NCI-H2227 treated with DMSO at 0.1 percent for 48 hours (cell line): ENCODE measurements at regions not wholly inside any gene's neighbourhood (a gene's known extent, or its start where the extent isn't known, plus 50 kb on each side); places are given as distances from the start of the nearest gene placed in this dataset.

Experiments used
- DNase-seq: peaks from one replicate; lab custom pipeline; 2025; lab: John Stamatoyannopoulos, UW

- no peak for DNase-seq
Observed at GRCh38 chr9:106657926-106658325, 205.0 kb upstream of the ZNF462 start.

DNA sequence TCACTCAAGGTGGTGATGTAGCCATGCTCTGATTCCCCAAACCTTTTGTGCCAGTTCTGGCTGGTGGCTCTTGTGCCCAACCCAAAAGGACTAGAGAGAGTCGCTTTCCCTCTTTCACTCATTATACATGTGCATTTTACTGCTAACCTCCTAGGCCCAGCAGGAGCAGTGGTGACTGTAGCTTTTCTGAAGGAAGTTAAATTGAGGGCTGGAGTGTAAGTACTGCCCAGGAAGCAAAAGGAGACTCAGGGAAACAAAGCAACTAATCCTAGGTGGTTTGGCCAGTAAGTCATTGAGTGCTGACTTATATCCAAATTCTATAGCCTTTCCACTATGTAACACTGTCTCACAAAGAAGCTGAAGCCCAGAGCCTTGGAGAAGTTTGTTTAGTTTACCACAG is 194.4 kb upstream of the ZNF462 start:
- no peak for DNase-seq

- DNase-seq = no peak
Observed at GRCh38 chr9:106669835-106670234, 193.1 kb upstream of the ZNF462 start.

- DNase-seq = no peak
Observed at GRCh38 chr9:106670418-106670817, 192.5 kb upstream of the ZNF462 start.

DNA sequence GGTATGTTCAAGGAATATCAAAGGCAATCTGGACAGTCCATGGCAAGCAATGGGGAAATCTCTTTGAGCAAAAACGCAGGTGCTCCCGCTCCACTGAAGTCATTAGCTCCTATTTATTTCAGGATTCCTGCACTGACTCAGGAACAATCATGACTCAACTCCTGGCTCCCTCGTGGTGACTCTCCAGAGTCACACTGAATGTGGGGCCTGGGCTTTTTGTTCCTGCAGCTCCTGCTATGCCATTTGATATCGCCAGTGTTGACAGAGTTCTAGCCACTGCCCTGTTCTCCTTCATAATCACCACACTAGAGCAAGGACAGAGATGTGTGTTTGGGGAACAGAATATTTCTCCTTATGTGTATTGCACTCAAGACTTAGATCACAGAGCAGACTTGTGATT is 187.2 kb upstream of the ZNF462 start:
- no peak for DNase-seq

- no peak for DNase-seq
Observed at GRCh38 chr9:106677374-106677773, 185.6 kb upstream of the ZNF462 start.

DNA sequence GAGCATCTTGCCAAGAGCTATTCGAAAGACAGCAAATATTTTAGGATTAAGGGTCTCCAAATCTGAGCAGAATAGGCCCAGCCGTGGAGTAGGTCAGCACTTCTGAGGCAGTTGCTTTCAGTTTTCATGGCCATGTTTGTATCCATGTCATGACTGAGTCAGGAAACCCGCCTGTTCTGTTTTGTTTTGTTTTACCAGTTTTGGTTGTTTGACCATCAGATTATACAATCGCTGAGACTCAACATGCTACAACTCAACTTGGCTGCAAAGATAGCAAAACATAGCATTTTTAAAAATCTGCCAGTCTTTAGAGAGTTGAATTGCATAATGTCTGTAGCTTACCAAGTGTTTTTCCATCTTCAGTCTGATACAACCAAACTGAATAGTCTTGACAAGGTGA is 185.1 kb upstream of the ZNF462 start:
- no peak for DNase-seq

DNA sequence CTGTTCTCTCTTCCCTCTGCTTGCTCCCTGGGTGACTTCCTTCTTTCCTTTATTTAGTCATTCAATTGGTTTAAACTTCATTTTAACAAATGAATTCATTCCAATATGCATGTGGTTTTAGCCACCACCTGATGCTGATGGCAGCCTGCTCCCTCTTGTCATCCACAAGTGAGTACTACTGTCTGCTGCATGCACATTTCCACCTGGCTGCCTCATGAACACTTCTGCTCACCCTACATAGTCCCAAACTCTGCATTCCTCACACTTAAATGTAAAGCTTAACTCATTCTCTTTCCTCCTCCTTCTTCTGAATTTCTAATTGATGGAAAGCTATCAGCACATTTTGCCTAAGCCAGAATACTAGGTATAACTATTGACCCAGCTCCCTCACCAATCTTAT is 184.7 kb upstream of the ZNF462 start:
- DNase-seq = no peak

- no peak for DNase-seq
Observed at GRCh38 chr9:106682420-106682819, 180.5 kb upstream of the ZNF462 start.

- no peak for DNase-seq
Observed at GRCh38 chr9:106683454-106683853, 179.5 kb upstream of the ZNF462 start.

GRCh38 chr9:106684940-106685695 is 177.8 kb upstream of the ZNF462 start:
- no peak for DNase-seq

GRCh38 chr9:106689089-106689488 is 173.9 kb upstream of the ZNF462 start:
- no peak for DNase-seq

GRCh38 chr9:106691627-106692026 is 171.3 kb upstream of the ZNF462 start:
- DNase-seq = no peak

DNA sequence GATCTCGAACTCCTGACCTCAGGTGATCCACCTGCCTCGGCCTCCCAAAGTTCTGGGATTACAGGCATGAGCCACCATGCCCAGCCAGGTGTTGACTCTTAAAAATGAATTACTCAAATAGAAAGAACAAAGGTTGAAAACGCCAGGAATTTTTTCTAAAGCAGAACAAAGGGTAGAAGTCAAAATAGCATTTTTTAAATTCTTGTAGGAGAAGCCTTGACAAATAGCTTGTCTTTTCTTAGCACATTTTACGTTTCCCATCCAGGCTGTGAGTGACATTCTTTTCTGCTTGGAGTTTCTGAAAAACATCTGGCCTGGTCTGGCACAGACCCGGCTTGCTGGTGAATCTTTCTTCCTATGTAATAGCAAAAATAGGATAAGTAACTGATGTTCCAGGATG is 169.4 kb upstream of the ZNF462 start:
- DNase-seq = no peak

- DNase-seq = no peak
Observed at GRCh38 chr9:106696804-106697203, 166.2 kb upstream of the ZNF462 start.

DNA sequence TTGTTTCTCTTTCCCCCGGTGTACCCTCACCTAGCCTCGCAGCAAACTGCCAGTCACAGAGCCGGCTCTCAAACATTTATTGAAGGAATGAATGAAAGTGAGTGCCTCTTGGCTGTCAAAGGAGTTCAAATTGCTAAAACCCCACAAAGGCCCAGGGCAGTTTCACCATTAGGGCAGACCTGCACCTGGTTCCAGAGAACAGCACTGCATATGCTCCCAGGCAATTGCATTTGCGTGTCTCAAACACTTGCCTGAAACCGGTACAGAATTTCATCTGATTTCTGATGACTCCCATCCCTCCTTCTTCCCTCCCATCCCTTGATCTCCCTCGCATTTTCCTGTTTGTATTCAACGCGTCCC is 165.6 kb upstream of the ZNF462 start:
- DNase-seq = no peak

- DNase-seq = peak; percentile 41
Observed at GRCh38 chr9:106697750-106698502, 165.0 kb upstream of the ZNF462 start.

DNA sequence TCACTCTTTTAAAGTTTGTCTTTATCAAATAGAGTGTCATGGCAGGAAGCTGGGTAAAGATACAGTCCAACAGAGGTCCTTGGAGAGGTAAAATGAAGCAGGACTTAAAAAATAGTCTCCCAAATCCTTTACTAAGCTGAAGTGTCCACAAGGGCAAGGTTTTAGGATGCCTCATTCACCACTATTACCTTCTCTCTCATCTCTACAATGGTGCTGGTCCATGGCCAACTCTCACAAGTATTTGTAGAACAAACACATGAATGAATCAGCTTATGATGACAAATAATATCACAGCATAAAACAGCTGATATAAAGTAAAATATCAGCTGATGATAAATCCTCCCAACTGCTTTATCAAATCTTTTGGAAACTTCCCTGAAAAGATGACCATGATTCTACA is 162.3 kb upstream of the ZNF462 start:
- DNase-seq = no peak

DNA sequence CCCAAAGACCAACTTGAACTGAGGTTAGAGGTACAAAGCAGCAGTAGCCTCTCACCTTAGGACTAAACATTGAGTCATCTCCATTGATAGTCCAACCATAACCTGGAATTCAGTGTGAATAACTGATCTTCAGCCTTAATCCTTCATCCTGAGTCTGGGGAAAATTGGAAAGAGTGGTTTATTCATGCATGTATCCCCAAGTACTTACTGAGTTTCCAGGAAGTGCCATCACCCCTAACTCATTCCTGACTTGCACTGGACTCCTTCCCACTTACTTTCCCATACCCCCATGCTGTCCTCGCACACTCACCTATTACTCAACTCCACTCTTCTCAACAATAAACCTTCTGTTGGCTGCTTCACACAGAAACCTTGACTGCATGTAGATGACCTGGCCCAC is 161.4 kb upstream of the ZNF462 start:
- no peak for DNase-seq

DNA sequence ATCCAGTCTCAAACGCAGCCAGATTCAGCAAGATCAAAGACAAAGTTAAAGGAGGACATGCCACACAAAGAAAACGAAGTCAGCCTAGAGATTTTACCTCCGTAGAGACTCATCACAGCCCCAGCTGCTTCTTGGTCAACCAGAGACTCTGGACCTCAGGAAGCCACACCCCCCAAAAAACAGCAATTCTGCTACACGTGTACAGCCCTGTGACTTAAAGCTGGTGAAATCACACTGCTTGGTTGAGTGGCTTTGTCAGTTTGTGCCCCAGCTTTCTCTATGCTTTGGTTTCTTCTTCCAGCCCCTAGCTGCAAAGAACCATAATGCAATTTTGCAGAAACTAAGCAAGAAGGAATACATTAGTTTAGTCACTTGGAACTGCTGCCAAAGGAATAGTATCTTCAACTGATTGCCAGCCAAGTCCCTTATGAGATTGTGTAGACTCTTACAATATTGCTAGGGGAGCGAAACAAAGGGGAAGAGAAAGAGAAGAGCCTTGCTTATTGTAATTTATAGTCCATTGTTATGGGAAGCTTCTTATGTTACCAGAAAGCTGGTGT is 158.8 kb upstream of the ZNF462 start:
- no peak for DNase-seq

DNA sequence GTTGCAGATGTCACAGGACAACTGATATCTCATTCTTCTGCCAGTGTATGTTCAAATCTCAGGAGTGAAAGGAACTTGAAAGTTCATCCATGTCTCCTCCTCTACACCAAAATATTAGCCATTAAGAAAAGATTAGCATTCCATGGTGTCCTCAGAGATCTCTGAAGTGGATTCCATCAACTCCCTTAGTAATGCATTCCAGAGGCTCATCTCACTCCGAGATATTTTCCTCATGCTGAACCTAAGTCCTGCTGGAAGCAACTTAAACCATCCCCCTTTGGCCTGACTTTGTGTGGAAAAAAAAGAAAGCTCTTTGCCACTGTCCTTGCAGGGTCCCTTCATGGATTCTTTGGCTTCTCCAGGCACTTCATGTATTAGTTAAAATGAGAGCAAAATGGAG is 155.7 kb upstream of the ZNF462 start:
- no peak for DNase-seq

- DNase-seq = no peak
Observed at GRCh38 chr9:106707738-106708474, 155.1 kb upstream of the ZNF462 start.
